Stomach (tissue), 4 donors: ENCODE measurements at regions not wholly inside any gene's neighbourhood (a gene's known extent, or its start where the extent isn't known, plus 50 kb on each side); places are given as distances from the start of the nearest gene placed in this dataset.

Source experiments
- EP300 ChIP-seq: sonication (generic); formaldehyde crosslinking; IDR thresholded peaks from one replicate; pipeline ENCODE4 v1.6.1; 2017; ENCODE audit warnings: antibody characterized with exemption
- POLR2A ChIP-seq, 4 donors: fragments of 450-650 bp; IDR thresholded peaks; one replicate each; pipeline ENCODE4 v1.6.1; 2016; ENCODE audit warnings: antibody characterized with exemption in 4 of 4, control low read depth in 2 of 4, mild to moderate bottlenecking in 1 of 4, moderate library complexity in 1 of 4
- POLR2AphosphoS5 ChIP-seq, 3 donors: sonication (generic); formaldehyde crosslinking; IDR thresholded peaks; one replicate each; pipeline ENCODE4 v1.6.1; 2016; ENCODE audit warnings: antibody characterized with exemption in 3 of 3
- TF ChIP-seq, protein P1 (sequence below), 7 experiments: fragments of 450-650 bp in 4 of 7; fragments of 200-600 bp in 3 of 7; sonication (generic) in 3 of 7; IDR thresholded peaks; one replicate each; pipeline ENCODE4 v1.5.1; 2016 to 2019; ENCODE audit warnings: antibody characterized with exemption in 7 of 7, control low read depth in 2 of 7, mild to moderate bottlenecking in 1 of 7

GRCh38 chr6:113354204-113354895, 502.8 kb upstream of the MARCKS start:
- TF ChIP-seq, protein P1, sequence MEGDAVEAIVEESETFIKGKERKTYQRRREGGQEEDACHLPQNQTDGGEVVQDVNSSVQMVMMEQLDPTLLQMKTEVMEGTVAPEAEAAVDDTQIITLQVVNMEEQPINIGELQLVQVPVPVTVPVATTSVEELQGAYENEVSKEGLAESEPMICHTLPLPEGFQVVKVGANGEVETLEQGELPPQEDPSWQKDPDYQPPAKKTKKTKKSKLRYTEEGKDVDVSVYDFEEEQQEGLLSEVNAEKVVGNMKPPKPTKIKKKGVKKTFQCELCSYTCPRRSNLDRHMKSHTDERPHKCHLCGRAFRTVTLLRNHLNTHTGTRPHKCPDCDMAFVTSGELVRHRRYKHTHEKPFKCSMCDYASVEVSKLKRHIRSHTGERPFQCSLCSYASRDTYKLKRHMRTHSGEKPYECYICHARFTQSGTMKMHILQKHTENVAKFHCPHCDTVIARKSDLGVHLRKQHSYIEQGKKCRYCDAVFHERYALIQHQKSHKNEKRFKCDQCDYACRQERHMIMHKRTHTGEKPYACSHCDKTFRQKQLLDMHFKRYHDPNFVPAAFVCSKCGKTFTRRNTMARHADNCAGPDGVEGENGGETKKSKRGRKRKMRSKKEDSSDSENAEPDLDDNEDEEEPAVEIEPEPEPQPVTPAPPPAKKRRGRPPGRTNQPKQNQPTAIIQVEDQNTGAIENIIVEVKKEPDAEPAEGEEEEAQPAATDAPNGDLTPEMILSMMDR (IDR thresholded peaks at IDR 0.05): no peak
- no peak for TF ChIP-seq POLR2A (IDR thresholded peaks at IDR 0.05)
- TF ChIP-seq POLR2AphosphoS5 (IDR thresholded peaks at IDR 0.05): no peak
- TF ChIP-seq EP300: no peak
